GM06990 (cell line): ENCODE measurements at regions not wholly inside any gene's neighbourhood (a gene's known extent, or its start where the extent isn't known, plus 50 kb on each side); places are given as distances from the start of the nearest gene placed in this dataset.

Source experiments
- DNase-seq: peaks from one replicate; pipeline ENCODE4 v3.0.0-alpha.2; 2011; ENCODE audit not compliant: insufficient read length; ENCODE audit errors: extremely low read depth
- H3K27me3 ChIP-seq: replicated peaks from 2 replicates; pipeline ENCODE4 v1.6.0; 2011; ENCODE audit warnings: low read length; ENCODE audit not compliant: control insufficient read depth, insufficient read depth
- H3K36me3 ChIP-seq: 2 replicates; pipeline ENCODE4 v1.5.1; 2011; ENCODE audit warnings: low read length; ENCODE audit not compliant: control insufficient read depth, insufficient read depth
- H3K4me3 ChIP-seq: replicated peaks from 2 replicates; pipeline ENCODE4 v1.5.1; 2011; ENCODE audit warnings: low read depth, mild to moderate bottlenecking, control low read depth, low read length
- CTCF ChIP-seq: IDR thresholded peaks from 2 replicates; pipeline ENCODE4 v1.5.1; 2011; ENCODE audit warnings: low read length, control low read depth, mild to moderate bottlenecking, inconsistent platforms; ENCODE audit not compliant: insufficient read depth, poor library complexity, severe bottlenecking

GRCh38 chr5:107153283-107153682, 517.5 kb downstream of the EFNA5 start:
- Histone ChIP-seq H3K4me3 (no peak overlapping the region), H3K27me3 (no peaks in the 10 kb centered on the region), H3K36me3 (no peaks in the 10 kb centered on the region)
- no peak for TF ChIP-seq CTCF
- no peak for DNase-seq

DNA sequence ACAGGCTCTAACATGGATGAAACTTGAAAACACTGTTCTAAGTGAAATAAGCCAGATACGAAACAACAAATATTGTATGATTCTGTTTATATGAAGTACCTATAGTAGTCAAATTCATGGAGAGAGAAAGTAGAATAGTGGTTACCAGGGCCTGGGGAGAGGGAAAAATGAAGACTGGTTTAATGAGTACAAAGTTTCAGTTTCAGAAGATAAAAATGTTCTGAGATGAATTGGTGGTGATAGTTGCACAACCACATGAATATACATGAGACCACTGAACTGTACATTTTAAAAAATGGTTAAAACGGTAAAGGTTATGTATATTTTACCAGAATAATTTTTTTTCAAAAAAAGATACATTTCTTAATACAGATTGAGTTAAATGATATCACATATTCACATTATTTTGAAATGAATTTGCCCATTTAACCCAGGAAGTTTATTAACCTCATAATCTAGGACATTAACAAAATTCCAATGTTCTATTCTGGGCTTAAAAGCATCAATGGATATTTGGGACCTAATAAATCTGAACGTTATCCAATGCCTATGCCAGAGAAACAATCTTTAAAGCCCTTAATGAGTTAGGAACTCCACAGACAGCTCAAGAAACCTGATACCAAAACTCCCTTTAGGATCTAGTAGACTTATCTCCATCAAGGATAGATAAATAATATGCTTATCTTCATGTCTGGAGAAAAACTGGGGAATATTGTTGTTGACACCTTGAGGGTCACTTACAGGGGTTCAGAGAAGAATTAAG, 521.3 kb downstream of the EFNA5 start:
- Histone ChIP-seq H3K36me3 (no peaks in the 10 kb centered on the region), H3K4me3 (no peak overlapping the region), H3K27me3 (no peaks in the 10 kb centered on the region)
- TF ChIP-seq CTCF, result no peak
- DNase-seq, result no peak

GRCh38 chr5:107147589-107147988, 523.1 kb downstream of the EFNA5 start:
- Histone ChIP-seq H3K4me3 (no peak overlapping the region), H3K36me3 (no peaks in the 10 kb centered on the region), H3K27me3 (no peaks in the 10 kb centered on the region)
- DNase-seq, result no peak
- TF ChIP-seq CTCF, result no peak

DNA sequence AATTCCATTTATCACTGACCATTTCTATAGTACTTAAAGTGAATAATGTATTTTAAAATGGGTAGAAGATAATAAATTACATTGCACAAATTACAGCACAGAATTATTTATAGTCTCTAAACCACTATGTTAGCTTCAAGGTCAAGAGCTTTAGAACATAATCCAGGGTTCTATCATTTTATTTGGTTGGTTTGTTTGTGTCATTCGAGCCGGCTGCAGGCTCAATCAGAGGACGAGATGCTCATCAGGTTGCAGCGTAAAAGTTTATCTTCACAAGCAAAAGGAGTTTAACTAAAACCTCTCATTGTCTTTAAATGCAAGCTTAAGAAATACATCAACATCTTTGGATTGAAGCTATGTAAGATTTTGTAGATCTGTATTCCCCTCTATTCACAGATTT, 523.8 kb downstream of the EFNA5 start:
- no peak for DNase-seq
- Histone ChIP-seq H3K4me3 (no peak overlapping the region), H3K27me3 (no peaks in the 10 kb centered on the region), H3K36me3 (no peaks in the 10 kb centered on the region)
- TF ChIP-seq CTCF, result no peak

DNA sequence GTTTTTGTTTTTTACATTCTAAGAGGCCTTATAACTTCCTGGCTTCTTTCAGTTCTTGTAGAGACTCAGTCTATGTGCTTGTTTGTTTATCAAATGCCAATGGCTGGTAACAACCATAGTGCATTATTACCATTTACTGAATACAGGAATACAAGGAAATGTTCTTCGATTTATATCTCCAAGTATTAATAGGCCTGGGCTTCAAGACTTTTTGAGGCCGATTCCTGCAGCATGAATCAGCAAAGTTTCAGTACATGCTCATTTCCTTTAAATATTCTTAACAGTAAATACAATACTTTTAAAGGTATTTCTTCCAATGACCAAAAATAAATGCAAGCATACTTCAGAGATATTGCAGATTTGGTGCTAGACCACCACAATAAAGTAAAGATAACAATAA, 535.3 kb downstream of the EFNA5 start:
- H3K27me3 ChIP-seq, result no peaks in the 10 kb centered on the region
- TF ChIP-seq CTCF, result no peak
- no peaks in the 10 kb centered on the region for H3K36me3 ChIP-seq
- no peak overlapping the region for H3K4me3 ChIP-seq
- no peak for DNase-seq

DNA sequence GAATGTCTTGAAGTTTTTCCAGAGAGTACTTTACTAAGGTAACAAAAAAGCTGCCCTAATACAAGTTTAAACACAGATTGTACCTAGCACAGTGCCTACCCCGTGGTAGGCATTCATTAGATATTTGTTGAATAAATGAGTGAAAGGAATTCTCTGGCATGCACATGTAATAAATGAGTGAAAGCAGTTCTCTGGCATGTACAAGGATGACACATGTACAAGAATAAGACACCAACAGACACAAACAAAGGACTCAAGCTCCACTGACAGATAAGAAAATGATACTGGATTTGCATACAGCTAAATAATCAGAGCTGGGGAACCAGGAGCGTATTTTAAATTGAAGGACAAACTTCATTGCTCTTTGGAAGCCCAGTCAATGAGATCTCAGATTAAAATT, 535.8 kb downstream of the EFNA5 start:
- TF ChIP-seq CTCF, result no peak
- no peaks in the 10 kb centered on the region for H3K27me3 ChIP-seq
- no peaks in the 10 kb centered on the region for H3K36me3 ChIP-seq
- H3K4me3 ChIP-seq, result no peak overlapping the region
- DNase-seq, result no peak
